ENCODE measurements at regions not wholly inside any gene's neighbourhood (a gene's known extent, or its start where the extent isn't known, plus 50 kb on each side); places are given as distances from the start of the nearest gene placed in this dataset.

DNA sequence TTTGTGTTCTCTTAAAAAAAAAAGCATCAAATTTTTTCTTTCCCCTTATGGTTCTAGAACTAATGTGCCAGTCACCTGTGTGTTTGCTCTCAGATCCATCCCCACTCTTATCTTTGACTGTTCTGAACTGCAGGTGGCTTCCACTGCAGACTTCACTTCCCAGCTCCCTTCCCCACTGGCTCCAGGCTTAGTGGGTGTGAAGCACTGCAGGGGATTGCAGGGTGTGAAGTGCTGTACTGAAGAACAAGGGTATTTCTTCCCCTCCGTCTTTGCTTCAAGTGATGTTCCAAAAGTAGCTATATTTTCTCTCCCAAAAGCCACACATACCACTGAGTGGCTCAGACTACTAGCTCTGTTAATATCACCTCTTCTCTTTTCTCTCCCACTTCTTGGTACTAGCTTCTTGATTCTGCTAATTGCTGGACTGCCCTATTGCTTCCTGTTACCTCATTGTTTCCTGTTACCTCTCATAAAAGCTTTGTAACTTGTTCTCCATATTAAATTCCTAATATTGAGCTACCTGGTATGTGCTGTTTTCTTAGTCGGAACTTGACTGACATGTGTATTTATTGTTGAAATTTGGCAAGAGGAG is 115.4 kb upstream of the PRICKLE1 start:
- TF ChIP-seq, protein P1, sequence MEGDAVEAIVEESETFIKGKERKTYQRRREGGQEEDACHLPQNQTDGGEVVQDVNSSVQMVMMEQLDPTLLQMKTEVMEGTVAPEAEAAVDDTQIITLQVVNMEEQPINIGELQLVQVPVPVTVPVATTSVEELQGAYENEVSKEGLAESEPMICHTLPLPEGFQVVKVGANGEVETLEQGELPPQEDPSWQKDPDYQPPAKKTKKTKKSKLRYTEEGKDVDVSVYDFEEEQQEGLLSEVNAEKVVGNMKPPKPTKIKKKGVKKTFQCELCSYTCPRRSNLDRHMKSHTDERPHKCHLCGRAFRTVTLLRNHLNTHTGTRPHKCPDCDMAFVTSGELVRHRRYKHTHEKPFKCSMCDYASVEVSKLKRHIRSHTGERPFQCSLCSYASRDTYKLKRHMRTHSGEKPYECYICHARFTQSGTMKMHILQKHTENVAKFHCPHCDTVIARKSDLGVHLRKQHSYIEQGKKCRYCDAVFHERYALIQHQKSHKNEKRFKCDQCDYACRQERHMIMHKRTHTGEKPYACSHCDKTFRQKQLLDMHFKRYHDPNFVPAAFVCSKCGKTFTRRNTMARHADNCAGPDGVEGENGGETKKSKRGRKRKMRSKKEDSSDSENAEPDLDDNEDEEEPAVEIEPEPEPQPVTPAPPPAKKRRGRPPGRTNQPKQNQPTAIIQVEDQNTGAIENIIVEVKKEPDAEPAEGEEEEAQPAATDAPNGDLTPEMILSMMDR (IDR thresholded peaks at IDR 0.05) = no peak
- TF ChIP-seq POLR2A (IDR thresholded peaks at IDR 0.05) = no peak
